Stimulated activated CD4-positive, alpha-beta T cell treated with anti-CD3 and anti-CD28 coated beads, Interleukin-4, amount 100 ng/mL, for 1 hour (primary cell): ENCODE measurements at regions not wholly inside any gene's neighbourhood (a gene's known extent, or its start where the extent isn't known, plus 50 kb on each side); places are given as distances from the start of the nearest gene placed in this dataset.
"Not testable (repeated sequence)": the region's sequence is repeated elsewhere in the genome, so short reads cannot be mapped to it uniquely, and the experiment has no call there.

ENCODE experiments used
- DNase-seq: peaks from one replicate; pipeline ENCODE4 v3.0.0-alpha.2; 2020

GRCh38 chr11:86861810-86862209 lies 61.5 kb downstream of the PRSS23 start:
- DNase-seq, result no peak

GRCh38 chr11:86863476-86863875 lies 63.1 kb downstream of the PRSS23 start:
- no peak for DNase-seq

- DNase-seq, result no peak
These were observed 65.1 kb downstream of the PRSS23 start for GRCh38 chr11:86865436-86865835.

- DNase-seq, result no peak
These were observed 69.2 kb downstream of the PRSS23 start for GRCh38 chr11:86869531-86869930.

- DNase-seq, result peak; percentile 36
These were observed 69.7 kb downstream of the PRSS23 start for GRCh38 chr11:86869966-86870570.

GRCh38 chr11:86873573-86874083 lies 73.3 kb downstream of the PRSS23 start:
- DNase-seq, result no peak

- no peak for DNase-seq
These were observed 74.1 kb downstream of the PRSS23 start for GRCh38 chr11:86874304-86875056.

- no peak for DNase-seq
These were observed 76.4 kb downstream of the PRSS23 start for GRCh38 chr11:86876716-86877234.

- DNase-seq, result no peak
These were observed 77.2 kb downstream of the PRSS23 start for GRCh38 chr11:86877503-86877902.

- not testable (repeated sequence) for DNase-seq
These were observed 76.0 kb downstream of the FZD4 start for GRCh38 chr11:86879241-86879640.

- DNase-seq, result no peak
These were observed 69.9 kb downstream of the FZD4 start for GRCh38 chr11:86885311-86885710.

GRCh38 chr11:86888164-86889000 lies 66.8 kb downstream of the FZD4 start:
- no peak for DNase-seq

- DNase-seq, result no peak
These were observed 66.2 kb downstream of the FZD4 start for GRCh38 chr11:86889001-86889341.

- no peak for DNase-seq
These were observed 64.2 kb downstream of the FZD4 start for GRCh38 chr11:86891036-86891435.

GRCh38 chr11:86893235-86893634 lies 62.0 kb downstream of the FZD4 start:
- no peak for DNase-seq
